ENCODE measurements at regions not wholly inside any gene's neighbourhood (a gene's known extent, or its start where the extent isn't known, plus 50 kb on each side); places are given as distances from the start of the nearest gene placed in this dataset.

GRCh38 chr7:41869596-41869995 lies 166.7 kb upstream of the INHBA start:
- TF ChIP-seq CTCF (IDR thresholded peaks at IDR 0.05; ENCODE audit: low read depth, low read length) (no peak), EZH2phosphoT487 (IDR thresholded peaks at IDR 0.05; ENCODE audit: low read depth) (no peak)
